Esophagus muscularis mucosa (tissue), 4 donors: ENCODE measurements at regions not wholly inside any gene's neighbourhood (a gene's known extent, or its start where the extent isn't known, plus 50 kb on each side); places are given as distances from the start of the nearest gene placed in this dataset.

Experiments
- DNase-seq: peaks from one replicate; pipeline ENCODE4 v3.0.0-alpha.2; 2017; ENCODE audit errors: extremely low spot score
- H3K27ac ChIP-seq, 4 donors: fragments of 200-600 bp; sonication (generic); replicated peaks in 1 of 4; 1 replicate in 3 of 4; 2 replicates in 1 of 4; pipeline ENCODE4 v1.5.1; 2016 to 2019; ENCODE audit warnings: mild to moderate bottlenecking in 1 of 4
- H3K27me3 ChIP-seq, 4 donors: fragments of 200-600 bp; sonication (generic); one replicate each; pipeline versions ENCODE4 v1.5.1 to v1.6.0; 2016 to 2019
- H3K36me3 ChIP-seq, 4 donors: fragments of 200-600 bp; sonication (generic); one replicate each; pipeline ENCODE4 v1.5.1; 2016 to 2019
- H3K4me1 ChIP-seq, 4 donors: fragments of 200-600 bp; sonication (generic); one replicate each; pipeline ENCODE4 v1.5.1; 2016 to 2019
- H3K4me3 ChIP-seq, 4 donors: fragments of 200-600 bp; sonication (generic); 1 replicate in 2 of 4; 2 replicates in 2 of 4; pipeline ENCODE4 v1.5.1; 2016 to 2019; ENCODE audit warnings: mild to moderate bottlenecking in 4 of 4, moderate library complexity in 1 of 4
- H3K9me3 ChIP-seq, 4 donors: fragments of 200-600 bp; sonication (generic); 1 replicate in 3 of 4; 2 replicates in 1 of 4; pipeline ENCODE4 v1.5.1; 2016 to 2019
- CTCF ChIP-seq, 3 experiments: fragments of 200-600 bp in 2 of 3; fragments of 450-650 bp in 1 of 3; sonication (generic) in 2 of 3; IDR thresholded peaks; one replicate each; pipeline ENCODE4 v1.5.1; 2017 to 2019; ENCODE audit warnings: antibody characterized with exemption in 3 of 3, mild to moderate bottlenecking in 2 of 3, moderate library complexity in 1 of 3
- EP300 ChIP-seq: sonication (generic); formaldehyde crosslinking; IDR thresholded peaks from one replicate; pipeline ENCODE4 v1.6.1; 2017; ENCODE audit warnings: antibody characterized with exemption
- POLR2A ChIP-seq: fragments of 450-650 bp; IDR thresholded peaks from one replicate; pipeline ENCODE4 v1.6.1; 2017; ENCODE audit warnings: antibody characterized with exemption, moderate library complexity, mild to moderate bottlenecking, low read depth
- POLR2AphosphoS5 ChIP-seq, 2 donors: sonication (generic); formaldehyde crosslinking; IDR thresholded peaks; one replicate each; pipeline ENCODE4 v1.6.1; 2017; ENCODE audit warnings: antibody characterized with exemption in 2 of 2
- WGBS: methylation state at CpG from one replicate; pipeline ENCODE4 v1.1.5; 2018; 5-methylcytosine and 5-hydroxymethylcytosine counted together
- intact Hi-C: fragments of 100-400 bp; cut with DNase I; formaldehyde crosslinking; loops from one replicate; pipeline ENCODE4 v1.15.1; 2023

DNA sequence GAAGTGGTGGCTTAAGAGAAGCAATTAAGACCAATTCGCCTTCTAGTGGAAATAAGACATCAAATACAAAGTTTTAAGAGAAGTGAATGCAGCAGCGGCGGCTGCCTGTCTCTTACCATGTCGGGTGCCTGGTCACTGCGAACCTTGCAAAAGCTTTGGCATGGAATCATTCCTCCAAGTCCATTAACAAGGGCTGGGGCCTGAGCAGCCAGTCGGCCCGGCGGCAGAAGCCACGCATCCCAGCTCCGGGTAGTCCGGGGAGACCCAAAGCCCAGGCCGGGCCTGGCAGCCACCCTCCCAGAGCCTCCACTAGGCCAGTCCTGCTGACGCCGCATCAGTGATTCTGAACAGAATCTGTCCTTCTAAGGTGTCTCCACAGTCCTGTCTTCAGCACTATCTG lies 321.0 kb downstream of the TMEM121 start:
- H3K9me3 ChIP-seq = peaks cover 0 to 15% (median 0%) of the 10 kb centered on the region in 4 donors

DNA sequence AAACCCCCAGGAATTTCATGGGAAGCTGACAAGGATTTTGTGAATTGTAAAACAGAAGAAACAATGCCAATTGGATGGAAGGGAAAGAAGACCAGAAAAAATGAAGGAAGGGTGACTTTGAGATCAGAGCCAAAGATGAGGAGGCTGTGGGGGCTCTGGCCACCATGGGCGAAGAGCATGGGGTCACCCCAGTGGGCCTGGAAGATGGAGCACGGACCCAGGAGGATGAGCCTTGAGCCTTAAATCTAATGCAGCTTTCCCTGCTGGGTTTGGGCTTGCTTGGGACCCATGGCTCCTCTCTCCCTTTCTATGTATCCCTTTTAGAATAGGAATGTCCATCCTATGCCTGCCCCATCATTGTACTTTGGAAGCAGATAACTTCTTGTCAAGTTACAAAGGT lies 322.2 kb downstream of the TMEM121 start:
- H3K9me3 ChIP-seq = peaks cover 0 to 15% (median 0%) of the 10 kb centered on the region in 4 donors
- 49% methylated on average over 2 of the region's 2 CpGs for whole genome bisulfite sequencing
- H3K4me1 ChIP-seq = no peaks in the 10 kb centered on the region
- no peak for TF ChIP-seq POLR2AphosphoS5 (IDR thresholded peaks at IDR 0.05)
- no peak for TF ChIP-seq POLR2A
- no peak for TF ChIP-seq EP300
- TF ChIP-seq CTCF (IDR thresholded peaks at IDR 0.05) = no peak
- H3K36me3 ChIP-seq = no peaks in the 10 kb centered on the region
- H3K4me3 ChIP-seq = no peak overlapping the region
- DNase-seq = no peak
- peaks cover 0 to 4% (median 0%) of the 10 kb centered on the region in 4 donors for H3K27me3 ChIP-seq
- H3K27ac ChIP-seq = no peak overlapping the region
- intact Hi-C loops = no loop called here

More for the DNA sequence above, 321.0 kb downstream of the TMEM121 start:
- peaks cover 0 to 4% (median 0%) of the 10 kb centered on the region in 4 donors for H3K27me3 ChIP-seq
- DNase-seq = no peak
- intact Hi-C loops = no loop called here
- H3K36me3 ChIP-seq = no peaks in the 10 kb centered on the region
- no peak overlapping the region for H3K27ac ChIP-seq
- TF ChIP-seq POLR2AphosphoS5 (IDR thresholded peaks at IDR 0.05) = no peak
- no peak for TF ChIP-seq CTCF (IDR thresholded peaks at IDR 0.05)
- no peak overlapping the region for H3K4me3 ChIP-seq
- WGBS = 88% methylated on average over 9 of the region's 14 CpGs
- no peaks in the 10 kb centered on the region for H3K4me1 ChIP-seq

DNA sequence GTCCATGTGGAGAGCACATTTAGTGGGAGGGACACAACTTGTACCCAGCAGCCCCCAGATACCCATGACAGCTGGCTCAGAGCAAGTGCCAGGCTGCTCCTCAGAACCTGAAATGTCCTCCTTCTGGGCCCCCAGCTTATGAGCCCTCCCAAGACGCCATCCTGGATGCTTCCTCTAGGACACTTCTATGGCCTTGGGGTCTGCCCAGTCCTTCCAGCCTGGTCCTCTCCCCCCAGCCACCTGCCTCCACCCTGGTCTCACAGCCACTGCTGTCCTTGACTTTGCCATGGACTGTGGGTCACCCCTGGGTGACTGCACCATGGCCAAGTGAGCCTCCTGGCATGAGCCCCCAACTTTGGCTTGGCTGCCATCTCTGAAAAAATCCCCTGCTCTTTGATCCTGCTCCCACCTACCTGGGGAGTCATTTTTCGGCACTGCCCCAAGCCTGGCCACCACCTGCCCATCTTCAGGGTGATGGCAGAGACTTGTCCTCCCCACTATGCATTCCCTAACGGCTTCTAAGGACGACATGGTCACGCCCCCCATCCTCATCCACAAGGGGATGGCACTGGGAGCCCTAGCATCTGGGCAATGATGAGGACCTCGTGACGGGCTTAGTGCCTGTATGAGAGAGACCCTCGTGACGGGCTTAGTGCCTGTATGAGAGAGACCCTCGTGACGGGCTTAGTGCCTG lies 323.7 kb downstream of the TMEM121 start:
- 78% methylated on average over 9 of the region's 11 CpGs for WGBS
- TF ChIP-seq POLR2AphosphoS5 (IDR thresholded peaks at IDR 0.05) (no peak), CTCF (IDR thresholded peaks at IDR 0.05) (no peak), EP300 (no peak), POLR2A (no peak)
- Histone ChIP-seq H3K9me3 (peaks cover 0 to 15% (median 0%) of the 10 kb centered on the region in 4 donors), H3K4me3 (no peak overlapping the region), H3K4me1 (no peaks in the 10 kb centered on the region), H3K36me3 (no peaks in the 10 kb centered on the region), H3K27ac (no peak overlapping the region), H3K27me3 (peaks cover 0 to 4% (median 0%) of the 10 kb centered on the region in 4 donors)
- intact Hi-C loops = no loop called here
- no peak for DNase-seq

DNA sequence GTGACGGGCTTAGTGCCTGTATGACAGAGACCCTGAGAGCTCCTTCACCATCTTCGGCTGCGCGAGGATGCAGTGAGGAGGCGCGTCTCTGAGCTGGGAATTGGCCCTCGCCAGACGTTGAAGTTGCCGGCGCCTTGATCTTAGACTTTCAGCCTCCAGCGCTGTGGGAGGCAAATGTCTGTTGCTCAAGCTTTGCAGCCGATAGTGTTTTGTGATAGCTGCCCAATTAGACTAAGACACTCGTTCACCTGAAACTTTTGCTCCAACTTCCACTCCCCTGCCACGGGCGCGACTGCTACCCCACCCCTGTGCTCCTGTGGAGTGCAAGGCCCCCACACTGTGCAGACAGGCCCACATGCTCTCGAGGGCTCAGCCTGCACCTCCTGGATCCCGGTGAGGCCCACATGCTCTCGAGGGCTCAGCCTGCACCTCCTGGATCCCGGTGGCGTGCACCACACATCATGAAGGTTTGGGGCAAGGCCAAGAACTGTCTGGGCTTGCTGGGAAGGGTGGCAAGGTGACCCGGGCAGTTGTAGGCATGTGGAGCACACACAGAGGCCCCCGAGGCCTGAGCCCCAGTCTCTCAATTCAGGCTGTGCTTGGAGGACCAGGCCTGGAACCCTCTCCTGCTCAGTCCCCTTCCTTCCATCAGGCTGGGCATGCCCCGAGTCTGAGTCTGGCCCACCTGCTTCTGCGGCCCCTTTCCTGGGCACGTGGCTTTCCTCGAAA lies 324.6 kb downstream of the TMEM121 start:
- no peak overlapping the region for H3K27ac ChIP-seq
- no peak for DNase-seq
- peaks cover 0 to under 1% (median 0%) of the 10 kb centered on the region in 4 donors for H3K27me3 ChIP-seq
- no peaks in the 10 kb centered on the region for H3K4me1 ChIP-seq
- H3K4me3 ChIP-seq = no peak overlapping the region
- H3K9me3 ChIP-seq = peaks cover 0 to 15% (median 0%) of the 10 kb centered on the region in 4 donors
- intact Hi-C loops = no loop called here
- 95% methylated on average over 21 of the region's 27 CpGs for WGBS
- no peak for TF ChIP-seq POLR2AphosphoS5 (IDR thresholded peaks at IDR 0.05)
- no peak for TF ChIP-seq CTCF (IDR thresholded peaks at IDR 0.05)
- TF ChIP-seq EP300 = no peak
- no peaks in the 10 kb centered on the region for H3K36me3 ChIP-seq
